Smooth muscle cell (in vitro differentiated cells): ENCODE measurements at regions not wholly inside any gene's neighbourhood (a gene's known extent, or its start where the extent isn't known, plus 50 kb on each side); places are given as distances from the start of the nearest gene placed in this dataset.

Experiments
- DNase-seq: peaks from one replicate; lab custom pipeline; 2025; ENCODE audit not compliant: unreplicated experiment; lab: John Stamatoyannopoulos, UW
- H2AFZ ChIP-seq: fragments of 200-600 bp; sonication (generic); 2 replicates; pipeline ENCODE4 v1.6.0; 2016; ENCODE audit warnings: antibody characterized with exemption, low read depth, mild to moderate bottlenecking
- H3F3A ChIP-seq: fragments of 200-600 bp; sonication (generic); 2 replicates; pipeline ENCODE4 v1.6.0; 2017; ENCODE audit warnings: antibody characterized with exemption, low read depth
- H3K27ac ChIP-seq: fragments of 200-600 bp; sonication (generic); 2 replicates; pipeline ENCODE4 v1.5.1; 2016; ENCODE audit warnings: low read depth, mild to moderate bottlenecking
- H3K27me3 ChIP-seq: fragments of 200-600 bp; sonication (generic); 2 replicates; pipeline ENCODE4 v1.6.1; 2016; ENCODE audit warnings: low read depth, mild to moderate bottlenecking
- H3K36me3 ChIP-seq: fragments of 200-600 bp; sonication (generic); 2 replicates; pipeline ENCODE4 v1.5.1; 2016; ENCODE audit warnings: low read depth
- H3K4me1 ChIP-seq: fragments of 200-600 bp; sonication (generic); 2 replicates; pipeline ENCODE4 v1.5.1; 2016; ENCODE audit warnings: low read depth
- H3K4me2 ChIP-seq: fragments of 200-600 bp; sonication (generic); 2 replicates; pipeline ENCODE4 v1.6.0; 2016; ENCODE audit warnings: mild to moderate bottlenecking
- H3K4me3 ChIP-seq: fragments of 200-600 bp; sonication (generic); 2 replicates; pipeline ENCODE4 v1.5.1; 2016; ENCODE audit warnings: mild to moderate bottlenecking
- H3K79me2 ChIP-seq: fragments of 200-600 bp; sonication (generic); 2 replicates; pipeline ENCODE4 v1.6.0; 2016; ENCODE audit warnings: low read depth, mild to moderate bottlenecking
- H3K9ac ChIP-seq: fragments of 200-600 bp; sonication (generic); 2 replicates; pipeline ENCODE4 v1.6.0; 2016; ENCODE audit warnings: low read depth
- H3K9me3 ChIP-seq: fragments of 200-600 bp; sonication (generic); replicated peaks from 2 replicates; pipeline ENCODE4 v1.5.1; 2016; ENCODE audit warnings: low read depth
- H4K20me1 ChIP-seq: fragments of 200-600 bp; sonication (generic); 2 replicates; pipeline ENCODE4 v1.6.0; 2016; ENCODE audit warnings: low read depth
- CTCF ChIP-seq: fragments of 200-600 bp; sonication (generic); IDR thresholded peaks from 2 replicates; pipeline ENCODE4 v1.5.1; 2017; ENCODE audit warnings: borderline replicate concordance, mild to moderate bottlenecking, antibody characterized with exemption; ENCODE audit not compliant: insufficient read depth, poor library complexity, severe bottlenecking
- WGBS: methylation state at CpG from one replicate; pipeline ENCODE4 v1.1.7; 2016; ENCODE audit warnings: low lambda C conversion rate; 5-methylcytosine and 5-hydroxymethylcytosine counted together

- H3K9me3 ChIP-seq = no peaks in the 10 kb centered on the region
- H3K4me3 ChIP-seq = no peak overlapping the region
- no peak for DNase-seq
- no peaks in the 10 kb centered on the region for H3K4me1 ChIP-seq
- H3K27me3 ChIP-seq = no peaks in the 10 kb centered on the region
- no peaks in the 10 kb centered on the region for H3F3A ChIP-seq
- H3K79me2 ChIP-seq = no peaks in the 10 kb centered on the region
- no peak for TF ChIP-seq CTCF
- no peak overlapping the region for H3K27ac ChIP-seq
- H3K9ac ChIP-seq = no peak overlapping the region
- H4K20me1 ChIP-seq = no peaks in the 10 kb centered on the region
- H3K36me3 ChIP-seq = no peaks in the 10 kb centered on the region
- H3K4me2 ChIP-seq = no peak overlapping the region
- no peak overlapping the region for H2AFZ ChIP-seq
Observed at GRCh38 chr2:19807346-19807745, 94.4 kb downstream of the TTC32 start.

- Histone ChIP-seq H3K27me3 (no peaks in the 10 kb centered on the region), H3K27ac (no peak overlapping the region), H3K36me3 (no peaks in the 10 kb centered on the region), H3K9ac (no peak overlapping the region), H4K20me1 (no peaks in the 10 kb centered on the region), H3F3A (no peaks in the 10 kb centered on the region), H3K4me1 (peaks cover 4% of the 10 kb centered on the region), H3K4me2 (no peak overlapping the region), H3K79me2 (no peaks in the 10 kb centered on the region), H3K9me3 (no peaks in the 10 kb centered on the region), H2AFZ (no peak overlapping the region), H3K4me3 (no peak overlapping the region)
- no peak for TF ChIP-seq CTCF
- 94% methylated on average over 2 of the region's 2 CpGs for WGBS
- DNase-seq = no peak
Observed at GRCh38 chr2:19806591-19806990, 95.2 kb downstream of the TTC32 start.

- Histone ChIP-seq H3K4me2 (no peak overlapping the region), H3K36me3 (no peaks in the 10 kb centered on the region), H3K27me3 (no peaks in the 10 kb centered on the region), H3K9ac (no peak overlapping the region), H3K4me1 (peaks cover 4% of the 10 kb centered on the region), H3K79me2 (no peaks in the 10 kb centered on the region), H3K4me3 (no peak overlapping the region), H3K27ac (no peak overlapping the region), H3K9me3 (no peaks in the 10 kb centered on the region), H2AFZ (no peak overlapping the region), H4K20me1 (no peaks in the 10 kb centered on the region), H3F3A (no peaks in the 10 kb centered on the region)
- TF ChIP-seq CTCF = no peak
- DNase-seq = no peak
- WGBS = 44% methylated on average over 4 of the region's 4 CpGs
Observed at GRCh38 chr2:19806131-19806530, 95.7 kb downstream of the TTC32 start.

GRCh38 chr2:19805266-19805665 is 96.5 kb downstream of the TTC32 start:
- Histone ChIP-seq H3K4me3 (no peak overlapping the region), H3K9me3 (no peaks in the 10 kb centered on the region), H2AFZ (no peak overlapping the region), H3K36me3 (no peaks in the 10 kb centered on the region), H3K4me1 (peaks cover 4% of the 10 kb centered on the region), H3K27ac (no peak overlapping the region), H3K27me3 (no peaks in the 10 kb centered on the region), H3K4me2 (no peak overlapping the region), H3K9ac (no peak overlapping the region), H4K20me1 (no peaks in the 10 kb centered on the region), H3K79me2 (no peaks in the 10 kb centered on the region), H3F3A (no peaks in the 10 kb centered on the region)
- DNase-seq = no peak
- TF ChIP-seq CTCF = no peak
- WGBS = 92% methylated on average over 4 of the region's 4 CpGs
